ENCODE measurements at regions not wholly inside any gene's neighbourhood (a gene's known extent, or its start where the extent isn't known, plus 50 kb on each side); places are given as distances from the start of the nearest gene placed in this dataset.

DNA sequence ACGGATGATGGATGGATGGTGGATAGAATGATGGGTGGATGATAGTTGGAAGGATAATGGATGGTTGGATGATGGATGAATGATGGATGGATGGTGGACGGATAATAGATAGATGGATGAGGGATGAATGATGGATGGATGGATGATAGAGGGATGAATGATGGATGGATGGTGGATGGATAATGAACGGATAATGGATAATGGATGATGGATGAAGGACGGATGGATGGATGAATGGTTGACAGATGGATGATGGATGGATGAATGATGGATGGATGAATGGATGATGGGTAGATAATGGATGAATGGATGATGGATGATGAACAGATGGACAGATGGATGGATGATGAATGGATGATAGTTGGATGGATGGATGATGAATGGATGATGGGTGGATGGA, 255.1 kb downstream of the NPHP4 start:
- peaks cover 57% of the 10 kb centered on the region for H3K27me3 ChIP-seq (ENCODE audit: insufficient read depth, low read length)
- no TSS peak for BruUV-seq (replicated peaks)
- no peak for DNase-seq (ENCODE audit: low read depth, low spot score)
- H3K9me2 ChIP-seq (ENCODE audit: insufficient read depth) = no peaks in the 10 kb centered on the region
- H3K27ac ChIP-seq (ENCODE audit: low read depth, low read length) = no peak overlapping the region
- no peak overlapping the region for H3K4me3 ChIP-seq (replicated peaks in 1 of 2; ENCODE audit: low read depth in 1 of 2, low read length in 2 of 2)
- ATAC-seq = no peak
- H3K79me2 ChIP-seq (ENCODE audit: insufficient read depth, low read length) = no peaks in the 10 kb centered on the region
- TF ChIP-seq JUND (IDR thresholded peaks at IDR 0.05) (no peak), REST (IDR thresholded peaks at IDR 0.05; ENCODE audit: low read depth) (no peak), POLR2A (IDR thresholded peaks at IDR 0.05; ENCODE audit: borderline replicate concordance, extremely low read depth, insufficient read depth, insufficient read length) (no peak), CEBPB (IDR thresholded peaks at IDR 0.05; ENCODE audit: low read depth) (no peak), TCF7L2 (IDR thresholded peaks at IDR 0.05; ENCODE audit: borderline replicate concordance, extremely low read depth, insufficient read depth, insufficient read length) (no peak), EZH2phosphoT487 (IDR thresholded peaks at IDR 0.05; ENCODE audit: borderline replicate concordance) (no peak), POLR2AphosphoS5 (IDR thresholded peaks at IDR 0.05; ENCODE audit: low read depth, low read length) (no peak), ELF1 (IDR thresholded peaks at IDR 0.05; ENCODE audit: borderline replicate concordance, low read depth) (no peak), CBX3 (IDR thresholded peaks at IDR 0.05; ENCODE audit: low read depth) (no peak), ZNF274 (IDR thresholded peaks at IDR 0.05; ENCODE audit: low read depth, low read length) (no peak), SRF (IDR thresholded peaks at IDR 0.05; ENCODE audit: low read depth) (no peak), ZFX (IDR thresholded peaks at IDR 0.05) (no peak), YY1 (IDR thresholded peaks at IDR 0.05; ENCODE audit: extremely low read depth, insufficient replicate concordance, low read depth, low read length) (no peak), FOSL1 (IDR thresholded peaks at IDR 0.05; ENCODE audit: low read depth) (no peak), EZH2 (IDR thresholded peaks at IDR 0.05) (no peak), RAD21 (IDR thresholded peaks at IDR 0.05; ENCODE audit: low read depth) (no peak), CTCF (IDR thresholded peaks at IDR 0.05 in 2 of 3, conservative IDR thresholded peaks at IDR 0.05 in 1 of 3; ENCODE audit: borderline replicate concordance in 1 of 3, insufficient read depth in 1 of 3, low read depth in 2 of 3, low read length in 2 of 3) (no peak), ATF3 (IDR thresholded peaks at IDR 0.05) (no peak)
- TF ChIP-seq, protein P1, sequence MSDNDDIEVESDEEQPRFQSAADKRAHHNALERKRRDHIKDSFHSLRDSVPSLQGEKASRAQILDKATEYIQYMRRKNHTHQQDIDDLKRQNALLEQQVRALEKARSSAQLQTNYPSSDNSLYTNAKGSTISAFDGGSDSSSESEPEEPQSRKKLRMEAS (IDR thresholded peaks at IDR 0.05) = no peak
- no peaks in the 10 kb centered on the region for H3K4me1 ChIP-seq (ENCODE audit: control insufficient read depth in 1 of 2, insufficient read depth in 2 of 2, low read length in 2 of 2)
- no peak overlapping the region for H3K4me2 ChIP-seq (ENCODE audit: low read length)
- ChIA-PET POLR2A (no interaction called here), CTCF (no interaction called here), RAD21 (ENCODE audit: low non-redundant PET in 1 of 2, low total read pairs in 2 of 2, uncharacterized antibody in 2 of 2, unreplicated experiment in 2 of 2) (no interaction called here)
- no peak overlapping the region for H2AFZ ChIP-seq (ENCODE audit: low read depth, low read length, poor library complexity, severe bottlenecking)
- no peaks in the 10 kb centered on the region for H3K9me3 ChIP-seq (ENCODE audit: control insufficient read depth in 1 of 2, insufficient read depth in 1 of 2, low read depth in 1 of 2, low read length in 2 of 2)
- intact Hi-C loops (cut with micrococcal nuclease) = no loop called here
- H3K36me3 ChIP-seq (ENCODE audit: control insufficient read depth in 1 of 2, insufficient read depth in 2 of 2, low read length in 2 of 2) = no peaks in the 10 kb centered on the region
- no peaks in the 10 kb centered on the region for H4K20me1 ChIP-seq (ENCODE audit: insufficient read depth)
- H3K9ac ChIP-seq (ENCODE audit: low read length) = no peak overlapping the region

Data from HCT116 (cell line).